IPS-18a (cell line): ENCODE measurements at regions not wholly inside any gene's neighbourhood (a gene's known extent, or its start where the extent isn't known, plus 50 kb on each side); places are given as distances from the start of the nearest gene placed in this dataset.

Source experiments
- H3K27ac ChIP-seq: one replicate; pipeline ENCODE4 v1.5.1; 2013; ENCODE audit warnings: low read length
- H3K27me3 ChIP-seq: one replicate; pipeline ENCODE4 v1.6.1; 2013; ENCODE audit warnings: mild to moderate bottlenecking, low read length; ENCODE audit not compliant: control insufficient read depth, insufficient read depth
- H3K36me3 ChIP-seq: one replicate; pipeline ENCODE4 v1.6.1; 2013; ENCODE audit warnings: low read depth, low read length; ENCODE audit not compliant: control insufficient read depth
- H3K4me1 ChIP-seq: one replicate; pipeline ENCODE4 v1.6.1; 2013; ENCODE audit warnings: low read depth, low read length; ENCODE audit not compliant: control insufficient read depth
- H3K4me3 ChIP-seq: one replicate; pipeline ENCODE4 v1.5.1; 2013; ENCODE audit warnings: low read length
- H3K9ac ChIP-seq: one replicate; pipeline ENCODE4 v1.6.1; 2013; ENCODE audit warnings: mild to moderate bottlenecking, low read length, moderate library complexity
- H3K9me3 ChIP-seq: one replicate; pipeline ENCODE4 v1.6.1; 2013; ENCODE audit warnings: low read depth, low read length; ENCODE audit not compliant: control insufficient read depth

DNA sequence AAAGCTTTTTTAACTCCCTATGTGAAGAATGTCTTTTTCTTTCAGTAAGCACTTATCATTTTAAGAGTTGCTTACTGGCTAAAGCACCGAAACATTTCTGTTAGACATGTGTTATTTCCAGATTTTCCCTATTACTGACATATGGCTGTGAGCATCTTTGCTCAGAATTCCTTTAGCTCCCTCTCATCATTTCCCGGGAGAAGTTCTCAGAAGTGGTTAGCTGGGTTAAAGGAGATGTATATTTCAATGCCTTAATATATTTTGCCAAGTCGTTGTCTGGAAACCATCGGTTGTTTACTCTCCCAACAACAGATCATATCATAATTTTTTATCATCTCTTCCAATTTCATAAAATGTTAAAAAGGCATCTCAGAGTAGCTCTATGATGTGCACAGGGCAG lies 396.5 kb downstream of the OCA2 start:
- no peak overlapping the region for H3K4me3 ChIP-seq
- no peak overlapping the region for H3K9ac ChIP-seq
- no peaks in the 10 kb centered on the region for H3K27me3 ChIP-seq
- H3K9me3 ChIP-seq: no peaks in the 10 kb centered on the region
- no peaks in the 10 kb centered on the region for H3K36me3 ChIP-seq
- no peak overlapping the region for H3K27ac ChIP-seq
- H3K4me1 ChIP-seq: no peaks in the 10 kb centered on the region

DNA sequence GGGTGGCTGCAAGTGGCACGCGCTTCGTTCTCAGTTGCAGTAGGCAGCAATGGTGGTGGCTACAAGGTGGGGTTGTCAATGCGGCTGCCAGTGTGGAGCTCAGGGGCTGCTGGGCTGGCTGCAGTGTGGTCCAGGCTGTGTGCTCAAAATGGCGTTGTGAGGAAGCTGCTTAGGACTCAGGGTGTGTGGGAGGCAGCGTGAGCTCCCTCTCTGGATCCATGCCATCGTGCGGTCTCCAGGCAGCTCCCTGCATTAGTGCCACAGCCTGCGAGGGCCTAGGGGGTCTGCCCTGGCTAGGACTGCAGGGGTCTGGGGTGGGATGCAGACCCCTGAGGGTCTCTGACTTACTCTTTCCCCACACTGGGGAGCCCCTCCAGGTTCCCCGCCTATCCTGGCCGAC lies 397.2 kb downstream of the OCA2 start:
- no peak overlapping the region for H3K9ac ChIP-seq
- H3K36me3 ChIP-seq: no peaks in the 10 kb centered on the region
- H3K27me3 ChIP-seq: no peaks in the 10 kb centered on the region
- H3K9me3 ChIP-seq: no peaks in the 10 kb centered on the region
- H3K4me3 ChIP-seq: no peak overlapping the region
- no peak overlapping the region for H3K27ac ChIP-seq
- no peaks in the 10 kb centered on the region for H3K4me1 ChIP-seq

DNA sequence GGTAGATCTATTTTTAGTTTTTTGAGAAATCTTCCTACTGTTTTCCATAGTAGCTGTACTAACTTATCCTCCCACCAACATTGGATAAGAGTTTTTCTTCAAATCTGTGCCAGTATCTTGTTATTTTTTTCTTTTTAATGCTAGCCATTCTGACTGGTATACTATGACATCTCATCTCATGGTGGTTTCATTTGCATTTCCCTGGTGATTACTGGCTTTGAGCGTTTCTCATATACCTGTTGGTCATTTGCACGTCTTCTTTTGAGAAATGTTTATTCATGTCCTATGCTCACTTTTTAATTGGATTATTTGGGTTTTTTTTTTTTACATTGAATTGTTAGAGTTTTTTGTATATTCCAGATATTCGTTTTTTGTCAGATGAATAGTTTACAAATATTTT lies 398.1 kb downstream of the OCA2 start:
- no peaks in the 10 kb centered on the region for H3K4me1 ChIP-seq

DNA sequence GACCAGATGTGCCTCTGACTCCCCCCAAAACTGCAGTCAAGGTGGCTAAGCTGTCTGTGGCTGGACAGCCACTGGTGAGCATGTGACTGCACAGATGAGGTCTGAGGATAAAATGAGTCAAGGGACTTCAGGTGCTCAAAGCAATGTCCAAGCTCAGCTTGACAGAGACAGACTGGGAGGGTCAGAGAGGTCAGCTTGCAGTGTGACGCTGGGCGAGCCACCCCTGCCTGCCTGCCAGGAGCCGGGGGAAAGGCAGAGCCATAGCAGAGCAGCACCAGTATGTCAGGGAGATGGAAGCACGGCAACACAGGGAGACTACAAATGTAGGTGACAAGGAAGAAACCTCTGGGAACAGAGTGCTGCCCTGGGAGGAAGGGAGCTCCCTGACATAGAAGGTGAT lies 399.4 kb downstream of the OCA2 start:
- Histone ChIP-seq H3K27ac (no peak overlapping the region), H3K4me1 (peaks cover 5% of the 10 kb centered on the region), H3K9ac (no peak overlapping the region), H3K27me3 (no peaks in the 10 kb centered on the region), H3K36me3 (no peaks in the 10 kb centered on the region), H3K4me3 (no peak overlapping the region), H3K9me3 (no peaks in the 10 kb centered on the region)

More for the DNA sequence above, 398.1 kb downstream of the OCA2 start:
- H3K27me3 ChIP-seq: no peaks in the 10 kb centered on the region
- no peak overlapping the region for H3K27ac ChIP-seq
- no peaks in the 10 kb centered on the region for H3K9me3 ChIP-seq
- H3K36me3 ChIP-seq: no peaks in the 10 kb centered on the region
- H3K4me3 ChIP-seq: no peak overlapping the region
- H3K9ac ChIP-seq: no peak overlapping the region

DNA sequence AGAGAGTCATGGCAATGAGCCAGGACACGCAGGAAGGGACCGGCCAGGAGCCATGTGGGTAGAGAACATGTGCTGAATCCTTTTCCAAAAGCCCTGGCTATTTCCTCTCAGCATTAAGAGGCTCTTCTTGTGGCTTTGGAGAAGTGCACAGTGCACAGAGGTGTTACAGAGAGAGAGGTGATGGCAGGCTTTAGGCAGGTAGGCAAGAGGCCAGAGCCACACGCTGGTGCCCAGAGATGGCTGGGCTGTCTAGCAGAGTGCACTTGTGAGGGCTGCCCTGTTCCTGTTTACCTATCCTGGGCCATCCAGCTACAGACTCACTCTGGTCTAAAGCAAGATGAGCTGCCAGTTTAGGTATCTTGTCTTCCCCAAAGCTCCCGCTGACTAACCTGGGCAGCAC lies 402.6 kb downstream of the OCA2 start:
- H3K36me3 ChIP-seq: no peaks in the 10 kb centered on the region
- no peak overlapping the region for H3K27ac ChIP-seq
- no peaks in the 10 kb centered on the region for H3K9me3 ChIP-seq
- peaks cover 8% of the 10 kb centered on the region for H3K4me1 ChIP-seq
- no peak overlapping the region for H3K4me3 ChIP-seq
- no peak overlapping the region for H3K9ac ChIP-seq
- no peaks in the 10 kb centered on the region for H3K27me3 ChIP-seq

DNA sequence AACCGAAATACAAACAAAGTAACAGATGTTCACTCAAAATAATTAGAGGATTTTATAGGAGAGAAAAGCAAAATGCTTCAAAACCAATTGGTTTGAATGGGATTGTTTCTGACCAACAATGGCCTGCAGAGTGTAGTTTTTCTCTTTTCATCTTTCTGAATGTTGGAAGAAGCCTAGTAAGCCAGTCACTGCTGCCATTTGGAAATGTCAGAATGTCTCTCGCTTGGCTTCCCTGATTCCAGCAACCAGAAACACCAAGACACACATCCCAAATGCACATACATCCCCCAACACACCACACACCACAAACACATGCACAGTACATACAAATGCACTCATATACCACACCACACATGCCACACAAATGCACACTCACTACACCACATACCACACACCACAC lies 403.4 kb downstream of the OCA2 start:
- Histone ChIP-seq H3K27me3 (no peaks in the 10 kb centered on the region), H3K4me1 (peaks cover 8% of the 10 kb centered on the region), H3K4me3 (no peak overlapping the region), H3K9ac (no peak overlapping the region), H3K9me3 (no peaks in the 10 kb centered on the region), H3K36me3 (no peaks in the 10 kb centered on the region), H3K27ac (no peak overlapping the region)

DNA sequence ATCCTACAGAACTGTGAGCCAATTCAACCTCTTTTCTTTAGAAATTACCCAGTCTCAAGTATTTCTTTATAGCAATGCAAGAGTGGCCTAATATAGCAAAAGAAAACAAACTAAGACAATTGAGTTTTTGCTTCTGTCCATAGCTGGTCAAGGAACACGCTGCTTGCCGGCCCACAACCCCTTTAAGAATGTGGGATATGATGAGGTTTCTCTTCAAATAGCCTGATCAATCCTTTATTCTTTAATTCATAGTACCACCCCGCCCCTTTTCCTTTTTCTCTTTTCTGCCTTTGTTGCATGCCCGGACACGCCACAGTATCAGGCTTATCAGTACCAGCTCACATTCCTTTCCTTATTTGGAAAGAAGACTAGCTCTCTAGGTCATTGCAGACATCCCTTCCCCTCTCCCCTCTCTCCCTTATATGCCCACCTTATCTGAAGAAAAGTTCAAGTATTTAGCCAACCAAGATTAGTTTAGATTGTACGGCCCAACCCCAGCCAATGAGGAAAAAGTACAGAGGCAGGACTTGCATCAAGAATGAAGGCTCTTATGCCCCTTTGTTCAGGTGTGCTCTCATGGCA lies 404.5 kb downstream of the OCA2 start:
- no peak overlapping the region for H3K9ac ChIP-seq
- no peak overlapping the region for H3K27ac ChIP-seq
- peaks cover 8% of the 10 kb centered on the region for H3K4me1 ChIP-seq
- H3K4me3 ChIP-seq: no peak overlapping the region
- H3K36me3 ChIP-seq: no peaks in the 10 kb centered on the region
- H3K9me3 ChIP-seq: no peaks in the 10 kb centered on the region
- no peaks in the 10 kb centered on the region for H3K27me3 ChIP-seq

DNA sequence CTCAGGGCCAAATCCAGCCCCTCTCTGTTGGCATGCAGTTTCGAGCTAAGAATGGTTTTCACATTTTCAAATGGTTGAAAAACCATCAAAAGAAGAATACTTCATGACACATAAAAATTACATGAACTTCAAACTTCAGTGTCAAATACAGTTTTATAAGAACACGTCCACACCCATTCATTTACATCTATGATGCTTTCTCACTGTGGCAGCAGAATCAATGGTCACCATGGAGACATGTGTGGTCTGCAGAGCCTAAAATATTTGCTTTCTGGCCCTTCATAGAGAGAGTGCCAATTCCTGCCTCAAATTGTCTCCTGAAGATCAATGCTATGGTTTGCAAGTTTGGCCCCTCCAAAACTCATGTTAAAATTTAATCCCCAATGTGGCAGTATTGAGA lies 405.8 kb downstream of the OCA2 start:
- Histone ChIP-seq H3K27ac (no peak overlapping the region), H3K9ac (no peak overlapping the region), H3K9me3 (no peaks in the 10 kb centered on the region), H3K4me1 (peaks cover 8% of the 10 kb centered on the region), H3K36me3 (no peaks in the 10 kb centered on the region), H3K27me3 (no peaks in the 10 kb centered on the region), H3K4me3 (no peak overlapping the region)

DNA sequence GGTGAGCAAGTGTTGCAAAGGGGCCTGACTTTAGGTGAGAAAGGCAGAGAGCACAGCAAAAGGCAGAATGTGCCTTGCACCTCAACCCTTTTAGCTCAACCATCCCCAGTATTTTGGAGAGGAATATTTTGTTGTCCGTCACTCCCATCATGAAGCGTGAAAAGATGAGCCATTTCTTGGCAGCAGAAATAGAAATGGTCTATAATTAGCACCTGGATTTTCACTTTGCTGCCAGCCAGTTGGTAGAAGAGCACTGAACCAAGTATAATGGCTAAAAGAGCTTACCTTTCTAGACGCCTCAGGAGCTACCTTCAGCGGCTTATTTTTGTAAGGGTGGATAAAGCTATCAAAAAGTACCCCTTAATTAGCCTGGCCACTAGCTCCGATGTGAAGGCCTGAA lies 406.7 kb downstream of the OCA2 start:
- Histone ChIP-seq H3K27ac (no peak overlapping the region), H3K4me1 (peaks cover 8% of the 10 kb centered on the region), H3K27me3 (no peaks in the 10 kb centered on the region), H3K9me3 (no peaks in the 10 kb centered on the region), H3K36me3 (no peaks in the 10 kb centered on the region), H3K4me3 (no peak overlapping the region), H3K9ac (no peak overlapping the region)

DNA sequence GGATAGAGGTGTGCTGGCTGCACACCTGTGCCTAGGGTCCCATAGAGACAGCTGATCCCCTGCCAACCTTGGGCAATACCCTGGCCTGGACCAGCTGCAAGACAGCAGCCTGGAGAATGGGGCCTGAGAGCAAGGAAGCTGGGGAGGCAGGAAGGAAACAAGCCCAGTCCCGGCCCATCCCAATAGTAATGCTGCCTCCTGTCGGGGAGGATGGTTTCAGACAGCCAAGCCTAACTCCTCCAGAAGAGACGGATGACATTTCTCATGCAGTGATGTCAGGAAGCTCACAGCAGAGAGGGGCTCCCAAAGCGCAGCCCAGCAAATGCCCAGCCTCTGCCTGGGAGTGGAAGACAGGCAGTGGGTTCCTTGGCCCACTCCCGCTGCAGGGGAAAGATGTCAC lies 408.8 kb downstream of the OCA2 start:
- no peaks in the 10 kb centered on the region for H3K36me3 ChIP-seq
- peaks cover 13% of the 10 kb centered on the region for H3K4me1 ChIP-seq
- H3K27me3 ChIP-seq: no peaks in the 10 kb centered on the region
- no peaks in the 10 kb centered on the region for H3K9me3 ChIP-seq
- no peak overlapping the region for H3K27ac ChIP-seq
- H3K4me3 ChIP-seq: no peak overlapping the region
- no peak overlapping the region for H3K9ac ChIP-seq

DNA sequence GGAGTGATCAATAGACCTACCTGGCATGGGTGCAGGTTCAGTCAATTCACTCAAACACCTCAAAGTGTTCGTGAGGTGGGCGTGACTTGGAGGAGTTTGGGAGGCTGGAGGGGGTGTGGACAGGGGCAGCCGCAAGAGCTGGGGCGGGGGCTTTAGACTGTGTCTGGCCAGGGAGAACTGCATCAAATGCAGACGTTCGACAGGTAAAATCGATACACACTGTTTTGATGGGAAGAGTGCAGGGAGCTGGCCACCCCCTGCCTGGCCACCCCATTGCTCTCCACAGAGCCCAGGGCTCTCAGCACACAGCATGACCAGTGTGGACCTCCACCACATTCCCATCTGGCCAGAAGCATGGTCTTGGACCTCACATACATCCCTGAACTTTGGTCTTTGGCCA lies 412.1 kb downstream of the OCA2 start:
- Histone ChIP-seq H3K9ac (no peak overlapping the region), H3K36me3 (no peaks in the 10 kb centered on the region), H3K27me3 (no peaks in the 10 kb centered on the region), H3K4me1 (peaks cover 4% of the 10 kb centered on the region), H3K4me3 (no peak overlapping the region), H3K9me3 (no peaks in the 10 kb centered on the region), H3K27ac (no peak overlapping the region)

DNA sequence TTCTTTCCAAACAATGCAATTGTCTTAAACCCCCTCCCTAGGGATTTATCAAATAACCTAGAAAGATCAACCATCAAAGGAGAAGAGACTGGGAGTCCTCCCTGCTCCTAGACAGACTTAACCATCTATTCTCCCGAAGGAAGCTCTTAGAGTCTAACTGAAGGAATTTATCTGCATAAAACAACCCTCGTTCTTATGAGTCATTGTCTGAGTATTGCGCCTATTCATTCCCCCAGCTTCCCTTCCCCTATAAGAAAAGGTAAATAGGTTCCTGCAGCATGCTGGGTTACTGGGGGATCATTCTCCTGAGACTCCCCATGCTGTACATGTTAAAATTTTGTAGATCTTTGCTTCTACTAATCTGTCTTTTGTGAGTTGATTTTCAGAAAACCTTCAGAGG lies 412.7 kb downstream of the OCA2 start:
- Histone ChIP-seq H3K27me3 (peaks cover under 1% of the 10 kb centered on the region), H3K4me1 (peaks cover 4% of the 10 kb centered on the region), H3K4me3 (no peak overlapping the region), H3K9me3 (no peaks in the 10 kb centered on the region), H3K27ac (no peak overlapping the region), H3K36me3 (no peaks in the 10 kb centered on the region), H3K9ac (no peak overlapping the region)
